GM23338 (cell line): ENCODE measurements at regions not wholly inside any gene's neighbourhood (a gene's known extent, or its start where the extent isn't known, plus 50 kb on each side); places are given as distances from the start of the nearest gene placed in this dataset.

Source experiments
- ATAC-seq: fragments of 200-7000 bp; cut with Tn5 transposase; 3 replicates; pipeline ENCODE4 v1.9.1; 2020
- DNase-seq: peaks from one replicate; pipeline ENCODE4 v3.0.0-alpha.2; 2015; ENCODE audit warnings: low spot score
- H2AFZ ChIP-seq: fragments of 200-600 bp; sonication (generic); 2 replicates; pipeline ENCODE4 v1.8.0; 2016; ENCODE audit warnings: antibody characterized with exemption, mild to moderate bottlenecking, moderate library complexity
- H3F3A ChIP-seq: fragments of 200-600 bp; sonication (generic); replicated peaks from 2 replicates; pipeline ENCODE4 v1.8.0; 2017; ENCODE audit warnings: antibody characterized with exemption, mixed run types, low read depth
- H3K27ac ChIP-seq: fragments of 200-600 bp; sonication (generic); 2 replicates; pipeline ENCODE4 v1.6.1; 2016; ENCODE audit warnings: low read depth
- H3K27me3 ChIP-seq: fragments of 200-600 bp; sonication (generic); 2 replicates; pipeline ENCODE4 v1.8.0; 2016; ENCODE audit warnings: mild to moderate bottlenecking, mixed run types, moderate library complexity; ENCODE audit not compliant: insufficient read depth
- H3K36me3 ChIP-seq: fragments of 200-600 bp; sonication (generic); 2 replicates; pipeline ENCODE4 v1.8.0; 2016; ENCODE audit warnings: mild to moderate bottlenecking; ENCODE audit not compliant: insufficient read depth
- H3K4me1 ChIP-seq: fragments of 200-600 bp; sonication (generic); 2 replicates; pipeline ENCODE4 v1.8.0; 2016; ENCODE audit warnings: mild to moderate bottlenecking, moderate library complexity; ENCODE audit not compliant: insufficient read depth
- H3K4me2 ChIP-seq: fragments of 200-600 bp; sonication (generic); 2 replicates; pipeline ENCODE4 v1.7.1; 2017; ENCODE audit warnings: mixed run types
- H3K4me3 ChIP-seq: fragments of 200-600 bp; sonication (generic); 2 replicates; pipeline ENCODE4 v1.6.1; 2016; ENCODE audit warnings: mixed run types
- H3K79me2 ChIP-seq: fragments of 200-600 bp; sonication (generic); replicated peaks from 2 replicates; pipeline ENCODE4 v1.8.0; 2017; ENCODE audit warnings: mild to moderate bottlenecking; ENCODE audit not compliant: insufficient read depth
- H3K9me2 ChIP-seq: fragments of 200-600 bp; sonication (generic); 2 replicates; pipeline ENCODE4 v1.8.0; 2017; ENCODE audit not compliant: insufficient read depth
- H4K20me1 ChIP-seq: fragments of 200-600 bp; sonication (generic); replicated peaks from 2 replicates; pipeline ENCODE4 v1.8.0; 2017; ENCODE audit warnings: mild to moderate bottlenecking; ENCODE audit not compliant: insufficient read depth
- H3K27ac Mint-ChIP-seq: 2 replicates; pipeline ENCODE4 v1.8.0; 2020; ENCODE audit warnings: inconsistent platforms, mild to moderate bottlenecking, moderate library complexity, mixed read lengths
- H3K27me3 Mint-ChIP-seq: 3 replicates; pipeline ENCODE4 v1.8.0; 2022; ENCODE audit warnings: low read depth, mild to moderate bottlenecking, moderate library complexity, mixed read lengths, inconsistent platforms; ENCODE audit not compliant: insufficient read depth, poor library complexity
- H3K36me3 Mint-ChIP-seq: 3 replicates; pipeline ENCODE4 v1.8.0; 2021; ENCODE audit warnings: low read depth, mild to moderate bottlenecking, inconsistent platforms, moderate library complexity, mixed read lengths
- H3K4me1 Mint-ChIP-seq: 3 replicates; pipeline ENCODE4 v1.8.0; 2020; ENCODE audit warnings: mild to moderate bottlenecking, inconsistent platforms, mixed read lengths
- H3K4me3 Mint-ChIP-seq: 3 replicates; pipeline ENCODE4 v1.8.0; 2021; ENCODE audit warnings: moderate library complexity, mild to moderate bottlenecking, inconsistent platforms, mixed read lengths
- H3K9me3 Mint-ChIP-seq: 3 replicates; pipeline ENCODE4 v1.8.0; 2020; ENCODE audit warnings: moderate library complexity, mild to moderate bottlenecking, inconsistent platforms, mixed read lengths
- CREB1 ChIP-seq: fragments of 250-450 bp; sonication (Bioruptor Pico); IDR thresholded peaks from 2 replicates; pipeline ENCODE4 v1.5.0; 2020; ENCODE audit warnings: low read depth, mild to moderate bottlenecking, moderate library complexity
- EZH2 ChIP-seq: fragments of 200-600 bp; sonication (generic); IDR thresholded peaks from one replicate; pipeline ENCODE4 v1.8.0; 2017; ENCODE audit warnings: antibody characterized with exemption, mild to moderate bottlenecking, low read depth; ENCODE audit not compliant: unreplicated experiment
- EZH2phosphoT487 ChIP-seq: fragments of 200-600 bp; sonication (generic); IDR thresholded peaks from one replicate; pipeline ENCODE4 v1.8.1; 2018; ENCODE audit warnings: antibody characterized with exemption; ENCODE audit not compliant: unreplicated experiment
- JUNB ChIP-seq: IDR thresholded peaks from one replicate; pipeline ENCODE4 v1.6.1; 2016; ENCODE audit warnings: antibody characterized with exemption; ENCODE audit not compliant: unreplicated experiment
- NANOG ChIP-seq: IDR thresholded peaks from 2 replicates; pipeline ENCODE4 v1.6.1; 2016; ENCODE audit warnings: antibody characterized with exemption, borderline replicate concordance
- ZNF114 ChIP-seq: fragments of 250-450 bp; sonication (Bioruptor Pico); IDR thresholded peaks from 2 replicates; pipeline ENCODE4 v1.5.0; 2020; ENCODE audit warnings: mild to moderate bottlenecking, moderate library complexity
- TF ChIP-seq, protein P1 (sequence below): IDR thresholded peaks from one replicate; pipeline ENCODE4 v1.6.1; 2018; ENCODE audit warnings: antibody characterized with exemption; ENCODE audit not compliant: unreplicated experiment
- TF ChIP-seq, protein P2 (sequence below), 2 experiments: fragments of 200-600 bp in 1 of 2; sonication (generic) in 1 of 2; conservative IDR thresholded peaks; 2 replicates each; pipeline versions ENCODE4 v1.5.1 to v1.6.1; 2016 to 2017; ENCODE audit warnings: antibody characterized with exemption in 2 of 2, low read depth in 2 of 2, mild to moderate bottlenecking in 2 of 2, moderate library complexity in 1 of 2
- TF ChIP-seq, protein P3 (sequence below): IDR thresholded peaks from 2 replicates; pipeline ENCODE4 v1.6.1; 2016; ENCODE audit warnings: antibody characterized with exemption

DNA sequence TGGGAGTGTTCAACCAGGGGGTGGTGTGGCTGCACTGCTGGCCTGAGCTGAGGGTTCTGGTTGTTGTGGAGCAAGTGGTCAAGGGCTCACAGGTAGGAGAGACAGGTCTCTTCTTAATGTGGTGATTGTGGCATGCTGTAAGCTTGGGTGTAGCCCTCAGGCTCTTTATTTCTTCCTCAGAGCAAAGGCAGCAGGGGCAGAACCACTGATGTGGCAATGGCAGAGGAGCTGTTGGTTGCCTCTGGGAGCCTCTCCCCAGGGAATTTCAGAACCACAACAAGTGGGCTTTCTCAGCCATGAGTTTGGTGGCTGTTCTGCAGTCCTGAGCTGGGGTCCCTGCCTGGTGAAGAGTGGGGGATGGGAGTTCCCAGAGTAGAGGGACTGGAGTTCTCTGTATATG, 1017.2 kb downstream of the SH3BGRL start (continued):
- TF ChIP-seq, protein P1, sequence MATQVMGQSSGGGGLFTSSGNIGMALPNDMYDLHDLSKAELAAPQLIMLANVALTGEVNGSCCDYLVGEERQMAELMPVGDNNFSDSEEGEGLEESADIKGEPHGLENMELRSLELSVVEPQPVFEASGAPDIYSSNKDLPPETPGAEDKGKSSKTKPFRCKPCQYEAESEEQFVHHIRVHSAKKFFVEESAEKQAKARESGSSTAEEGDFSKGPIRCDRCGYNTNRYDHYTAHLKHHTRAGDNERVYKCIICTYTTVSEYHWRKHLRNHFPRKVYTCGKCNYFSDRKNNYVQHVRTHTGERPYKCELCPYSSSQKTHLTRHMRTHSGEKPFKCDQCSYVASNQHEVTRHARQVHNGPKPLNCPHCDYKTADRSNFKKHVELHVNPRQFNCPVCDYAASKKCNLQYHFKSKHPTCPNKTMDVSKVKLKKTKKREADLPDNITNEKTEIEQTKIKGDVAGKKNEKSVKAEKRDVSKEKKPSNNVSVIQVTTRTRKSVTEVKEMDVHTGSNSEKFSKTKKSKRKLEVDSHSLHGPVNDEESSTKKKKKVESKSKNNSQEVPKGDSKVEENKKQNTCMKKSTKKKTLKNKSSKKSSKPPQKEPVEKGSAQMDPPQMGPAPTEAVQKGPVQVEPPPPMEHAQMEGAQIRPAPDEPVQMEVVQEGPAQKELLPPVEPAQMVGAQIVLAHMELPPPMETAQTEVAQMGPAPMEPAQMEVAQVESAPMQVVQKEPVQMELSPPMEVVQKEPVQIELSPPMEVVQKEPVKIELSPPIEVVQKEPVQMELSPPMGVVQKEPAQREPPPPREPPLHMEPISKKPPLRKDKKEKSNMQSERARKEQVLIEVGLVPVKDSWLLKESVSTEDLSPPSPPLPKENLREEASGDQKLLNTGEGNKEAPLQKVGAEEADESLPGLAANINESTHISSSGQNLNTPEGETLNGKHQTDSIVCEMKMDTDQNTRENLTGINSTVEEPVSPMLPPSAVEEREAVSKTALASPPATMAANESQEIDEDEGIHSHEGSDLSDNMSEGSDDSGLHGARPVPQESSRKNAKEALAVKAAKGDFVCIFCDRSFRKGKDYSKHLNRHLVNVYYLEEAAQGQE: no peak
- no peak for TF ChIP-seq NANOG
- TF ChIP-seq EZH2phosphoT487: no peak
- TF ChIP-seq, protein P2, sequence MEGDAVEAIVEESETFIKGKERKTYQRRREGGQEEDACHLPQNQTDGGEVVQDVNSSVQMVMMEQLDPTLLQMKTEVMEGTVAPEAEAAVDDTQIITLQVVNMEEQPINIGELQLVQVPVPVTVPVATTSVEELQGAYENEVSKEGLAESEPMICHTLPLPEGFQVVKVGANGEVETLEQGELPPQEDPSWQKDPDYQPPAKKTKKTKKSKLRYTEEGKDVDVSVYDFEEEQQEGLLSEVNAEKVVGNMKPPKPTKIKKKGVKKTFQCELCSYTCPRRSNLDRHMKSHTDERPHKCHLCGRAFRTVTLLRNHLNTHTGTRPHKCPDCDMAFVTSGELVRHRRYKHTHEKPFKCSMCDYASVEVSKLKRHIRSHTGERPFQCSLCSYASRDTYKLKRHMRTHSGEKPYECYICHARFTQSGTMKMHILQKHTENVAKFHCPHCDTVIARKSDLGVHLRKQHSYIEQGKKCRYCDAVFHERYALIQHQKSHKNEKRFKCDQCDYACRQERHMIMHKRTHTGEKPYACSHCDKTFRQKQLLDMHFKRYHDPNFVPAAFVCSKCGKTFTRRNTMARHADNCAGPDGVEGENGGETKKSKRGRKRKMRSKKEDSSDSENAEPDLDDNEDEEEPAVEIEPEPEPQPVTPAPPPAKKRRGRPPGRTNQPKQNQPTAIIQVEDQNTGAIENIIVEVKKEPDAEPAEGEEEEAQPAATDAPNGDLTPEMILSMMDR (conservative IDR thresholded peaks at IDR 0.05; ENCODE audit: low read depth in 2 of 2): no peak
- TF ChIP-seq ZNF114: no peak
- no peak for TF ChIP-seq EZH2
- TF ChIP-seq CREB1 (CRISPR knock-in tag): no peak
- TF ChIP-seq, protein P3, sequence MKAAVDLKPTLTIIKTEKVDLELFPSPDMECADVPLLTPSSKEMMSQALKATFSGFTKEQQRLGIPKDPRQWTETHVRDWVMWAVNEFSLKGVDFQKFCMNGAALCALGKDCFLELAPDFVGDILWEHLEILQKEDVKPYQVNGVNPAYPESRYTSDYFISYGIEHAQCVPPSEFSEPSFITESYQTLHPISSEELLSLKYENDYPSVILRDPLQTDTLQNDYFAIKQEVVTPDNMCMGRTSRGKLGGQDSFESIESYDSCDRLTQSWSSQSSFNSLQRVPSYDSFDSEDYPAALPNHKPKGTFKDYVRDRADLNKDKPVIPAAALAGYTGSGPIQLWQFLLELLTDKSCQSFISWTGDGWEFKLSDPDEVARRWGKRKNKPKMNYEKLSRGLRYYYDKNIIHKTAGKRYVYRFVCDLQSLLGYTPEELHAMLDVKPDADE: no peak
- TF ChIP-seq JUNB: no peak

DNA sequence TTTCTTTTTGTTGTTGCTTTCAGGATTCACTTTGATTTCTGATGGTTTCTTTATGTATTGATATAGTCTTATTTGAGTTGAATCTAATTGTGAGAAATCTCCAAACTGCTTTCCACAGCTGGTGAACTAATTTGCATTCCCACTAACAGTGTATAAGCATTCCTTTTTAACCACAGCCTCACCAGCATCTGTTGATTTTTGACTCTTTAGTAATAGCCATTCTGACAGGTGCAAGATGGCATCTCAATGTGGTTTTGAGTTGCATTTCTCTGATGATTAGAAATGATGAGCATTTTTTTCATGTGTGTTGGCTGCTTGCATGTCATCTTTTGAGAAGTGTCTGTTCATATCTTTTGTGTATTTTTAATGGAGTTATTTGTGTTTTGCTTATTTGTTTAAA, 1023.1 kb downstream of the SH3BGRL start:
- no peaks in the 10 kb centered on the region for H3K36me3 Mint-ChIP-seq
- Histone ChIP-seq H3F3A (no peaks in the 10 kb centered on the region), H3K4me1 (no peaks in the 10 kb centered on the region), H3K4me3 (no peak overlapping the region), H3K9me2 (no peaks in the 10 kb centered on the region), H3K4me2 (no peak overlapping the region), H2AFZ (no peak overlapping the region), H3K27ac (no peak overlapping the region), H3K27me3 (no peaks in the 10 kb centered on the region), H3K36me3 (no peaks in the 10 kb centered on the region), H3K79me2 (no peaks in the 10 kb centered on the region), H4K20me1 (no peaks in the 10 kb centered on the region)
- H3K4me1 Mint-ChIP-seq: no peaks in the 10 kb centered on the region
- no peak for TF ChIP-seq EZH2
- no peak overlapping the region for H3K4me3 Mint-ChIP-seq
- H3K27ac Mint-ChIP-seq: no peak overlapping the region
- ATAC-seq: no peak
- peaks cover 9% of the 10 kb centered on the region for H3K9me3 Mint-ChIP-seq
- H3K27me3 Mint-ChIP-seq: no peaks in the 10 kb centered on the region
- DNase-seq: no peak
